ENCODE measurements at regions not wholly inside any gene's neighbourhood (a gene's known extent, or its start where the extent isn't known, plus 50 kb on each side); places are given as distances from the start of the nearest gene placed in this dataset.

DNA sequence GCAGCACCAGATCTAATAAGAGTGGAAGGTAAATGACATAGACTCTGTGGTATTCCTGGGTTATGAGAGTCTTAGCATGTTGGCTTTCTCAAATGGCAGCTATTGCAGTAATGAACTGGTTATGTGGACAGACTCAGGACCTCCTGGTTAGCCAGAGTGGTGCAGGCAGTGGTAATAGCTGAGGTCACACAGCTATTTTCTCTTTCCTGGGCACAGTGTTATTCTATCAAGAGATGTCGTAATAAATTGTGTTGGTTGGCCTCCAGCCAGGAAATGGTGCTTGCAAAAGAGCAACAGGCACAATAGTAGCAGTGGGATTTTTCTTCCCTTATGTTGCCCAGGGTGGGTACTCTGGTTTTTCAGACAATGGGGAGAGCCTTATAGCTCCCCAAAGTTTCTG, 279.2 kb upstream of the FGF16 start:
- intact Hi-C loops (cut with DNase I; ENCODE audit: low total_unique reads): no loop called here
- H3K27me3 ChIP-seq: no peaks in the 10 kb centered on the region
- 50% methylated on average over 1 of the region's 1 CpG; no CpG with 5 or more reads in 1 of the 2 donors for WGBS, 2 donors
- no peak overlapping the region for H3K4me3 ChIP-seq
- DNase-seq: no peak
- H3K4me1 ChIP-seq: no peaks in the 10 kb centered on the region
- no peak overlapping the region for H3K27ac ChIP-seq
- no peaks in the 10 kb centered on the region for H3K36me3 ChIP-seq (ENCODE audit: low read depth, missing control alignments)
- no peaks in the 10 kb centered on the region for H3K9me3 ChIP-seq
- TF ChIP-seq POLR2A (IDR thresholded peaks at IDR 0.05): no peak
- TF ChIP-seq, protein P1, sequence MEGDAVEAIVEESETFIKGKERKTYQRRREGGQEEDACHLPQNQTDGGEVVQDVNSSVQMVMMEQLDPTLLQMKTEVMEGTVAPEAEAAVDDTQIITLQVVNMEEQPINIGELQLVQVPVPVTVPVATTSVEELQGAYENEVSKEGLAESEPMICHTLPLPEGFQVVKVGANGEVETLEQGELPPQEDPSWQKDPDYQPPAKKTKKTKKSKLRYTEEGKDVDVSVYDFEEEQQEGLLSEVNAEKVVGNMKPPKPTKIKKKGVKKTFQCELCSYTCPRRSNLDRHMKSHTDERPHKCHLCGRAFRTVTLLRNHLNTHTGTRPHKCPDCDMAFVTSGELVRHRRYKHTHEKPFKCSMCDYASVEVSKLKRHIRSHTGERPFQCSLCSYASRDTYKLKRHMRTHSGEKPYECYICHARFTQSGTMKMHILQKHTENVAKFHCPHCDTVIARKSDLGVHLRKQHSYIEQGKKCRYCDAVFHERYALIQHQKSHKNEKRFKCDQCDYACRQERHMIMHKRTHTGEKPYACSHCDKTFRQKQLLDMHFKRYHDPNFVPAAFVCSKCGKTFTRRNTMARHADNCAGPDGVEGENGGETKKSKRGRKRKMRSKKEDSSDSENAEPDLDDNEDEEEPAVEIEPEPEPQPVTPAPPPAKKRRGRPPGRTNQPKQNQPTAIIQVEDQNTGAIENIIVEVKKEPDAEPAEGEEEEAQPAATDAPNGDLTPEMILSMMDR (IDR thresholded peaks at IDR 0.05): no peak

DNA sequence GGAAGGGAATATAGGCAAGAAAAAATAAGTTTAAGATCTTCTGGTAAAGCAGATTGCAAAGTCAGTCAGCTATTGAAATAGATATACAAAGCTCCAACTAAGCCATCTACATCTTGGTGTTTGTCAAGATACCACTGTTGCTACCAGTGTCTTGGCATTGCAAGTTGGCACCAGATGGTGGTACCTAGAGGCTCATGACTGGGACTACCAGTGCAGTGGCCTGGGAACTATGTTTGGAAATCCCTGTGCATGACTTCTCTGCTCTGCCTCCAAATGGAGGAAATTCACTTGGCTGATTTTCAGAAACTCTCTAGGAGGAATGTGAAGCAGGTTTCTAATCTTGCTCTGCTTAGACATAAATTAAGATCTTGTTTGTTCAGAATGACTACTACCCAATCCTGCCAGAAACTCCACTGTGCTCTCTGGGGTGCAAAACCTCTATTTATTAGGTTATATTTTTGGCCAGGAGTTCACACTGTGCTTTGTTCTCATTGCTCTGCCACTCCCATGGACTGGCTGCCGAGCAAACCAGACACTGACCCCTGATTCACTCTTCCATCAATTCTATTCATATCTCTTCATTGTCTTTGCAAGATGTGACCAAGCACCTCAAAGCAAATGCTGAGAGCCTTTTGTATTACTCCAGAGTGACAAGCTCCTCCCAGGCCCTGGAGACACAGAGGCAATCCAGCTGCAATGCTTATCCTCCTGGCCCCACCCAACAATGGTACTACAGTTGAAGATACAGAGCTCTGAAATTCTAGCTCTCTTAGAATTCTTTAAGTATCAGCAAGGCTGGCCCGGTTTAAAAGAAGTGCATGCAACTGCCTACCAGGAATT, 272.3 kb upstream of the FGF16 start:
- H3K27ac ChIP-seq: no peak overlapping the region
- H3K4me3 ChIP-seq: no peak overlapping the region
- no peaks in the 10 kb centered on the region for H3K9me3 ChIP-seq
- 40 to 55% methylated on average over 1 to 2 of the region's 2 CpGs for WGBS, 2 donors
- DNase-seq: no peak
- intact Hi-C loops (cut with DNase I; ENCODE audit: low total_unique reads): no loop called here
- no peaks in the 10 kb centered on the region for H3K36me3 ChIP-seq (ENCODE audit: low read depth, missing control alignments)
- H3K4me1 ChIP-seq: no peaks in the 10 kb centered on the region
- TF ChIP-seq, protein P1 (IDR thresholded peaks at IDR 0.05): no peak
- no peak for TF ChIP-seq POLR2A (IDR thresholded peaks at IDR 0.05)
- H3K27me3 ChIP-seq: no peaks in the 10 kb centered on the region

DNA sequence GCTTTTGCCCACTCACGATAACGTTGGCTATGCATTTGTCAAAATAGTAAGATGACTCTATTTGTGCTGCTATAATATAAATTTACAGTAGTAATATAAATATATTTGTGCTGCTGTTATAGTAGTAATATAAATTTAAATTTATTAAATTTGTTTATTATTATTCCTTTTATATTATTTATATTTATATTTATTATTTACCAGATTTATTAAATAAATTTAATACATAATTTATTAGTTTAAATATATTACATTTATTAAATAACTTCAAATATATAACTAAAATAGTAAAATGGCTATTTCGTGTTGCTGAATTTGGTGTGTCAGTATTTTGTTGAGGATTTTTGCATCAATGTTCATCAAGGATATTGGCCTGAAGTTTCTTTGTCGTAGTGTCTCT, 246.5 kb upstream of the FGF16 start:
- no peaks in the 10 kb centered on the region for H3K9me3 ChIP-seq
- intact Hi-C loops (cut with DNase I; ENCODE audit: low total_unique reads): no loop called here
- WGBS, 2 donors: 71 to 74% methylated on average over 4 of the region's 4 CpGs

DNA sequence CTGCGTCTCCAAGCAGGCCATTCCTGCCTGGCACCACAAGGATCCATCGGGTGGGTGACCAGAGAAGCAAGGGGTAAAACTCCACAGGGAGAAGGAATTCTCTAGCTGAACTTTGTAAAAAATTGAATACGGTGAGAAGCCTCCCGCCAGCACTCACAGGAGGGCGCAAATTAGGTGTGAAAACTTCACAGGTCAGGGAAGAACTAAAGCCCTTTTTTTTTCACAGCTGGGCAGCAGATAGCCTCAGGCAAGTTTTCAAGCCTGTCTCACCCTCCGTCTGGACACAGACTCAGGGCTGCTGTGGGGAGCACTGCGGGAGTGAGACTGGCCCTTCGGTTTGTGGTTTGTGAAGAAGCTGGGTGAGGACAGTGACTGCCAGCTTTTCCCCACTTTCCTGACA, 224.1 kb upstream of the FGF16 start:
- no peaks in the 10 kb centered on the region for H3K27me3 ChIP-seq
- no peak overlapping the region for H3K27ac ChIP-seq
- DNase-seq: no peak
- H3K9me3 ChIP-seq: no peaks in the 10 kb centered on the region
- WGBS, 2 donors: 21 to 60% methylated on average over 1 to 8 of the region's 8 CpGs
- intact Hi-C loops (cut with DNase I; ENCODE audit: low total_unique reads): no loop called here
- H3K4me1 ChIP-seq: no peaks in the 10 kb centered on the region
- H3K36me3 ChIP-seq (ENCODE audit: low read depth, missing control alignments): no peaks in the 10 kb centered on the region
- no peak for TF ChIP-seq POLR2A (IDR thresholded peaks at IDR 0.05)
- TF ChIP-seq, protein P1 (IDR thresholded peaks at IDR 0.05): no peak
- no peak overlapping the region for H3K4me3 ChIP-seq

More for the DNA sequence above, 246.5 kb upstream of the FGF16 start:
- Histone ChIP-seq H3K27me3 (no peaks in the 10 kb centered on the region), H3K36me3 (ENCODE audit: low read depth, missing control alignments) (no peaks in the 10 kb centered on the region), H3K4me1 (no peaks in the 10 kb centered on the region), H3K27ac (no peak overlapping the region), H3K4me3 (no peak overlapping the region)
- TF ChIP-seq, protein P1 (IDR thresholded peaks at IDR 0.05): no peak
- no peak for TF ChIP-seq POLR2A (IDR thresholded peaks at IDR 0.05)
- DNase-seq: no peak

DNA sequence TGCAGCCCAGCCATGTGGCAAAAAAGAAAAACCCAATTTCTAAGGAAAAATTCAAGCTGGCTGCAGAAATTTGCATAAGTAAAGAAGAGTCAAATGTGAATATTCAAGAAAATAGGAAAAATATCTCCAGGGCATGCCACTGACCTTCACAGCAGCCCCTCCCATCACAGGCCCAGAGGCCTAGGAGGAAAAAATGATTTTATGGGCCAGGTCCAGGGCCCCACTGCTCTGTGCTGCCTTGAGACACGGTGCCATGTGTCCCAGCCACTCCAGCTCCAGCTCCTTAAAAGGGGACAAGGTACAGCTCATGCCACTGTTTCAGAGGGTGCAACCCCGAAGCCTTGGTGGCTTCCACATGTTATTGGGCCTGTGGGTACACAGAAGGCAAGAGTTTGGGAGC, 182.7 kb upstream of the FGF16 start:
- TF ChIP-seq, protein P1 (IDR thresholded peaks at IDR 0.05): no peak
- TF ChIP-seq POLR2A (IDR thresholded peaks at IDR 0.05): no peak
- Histone ChIP-seq H3K36me3 (ENCODE audit: low read depth, missing control alignments) (no peaks in the 10 kb centered on the region), H3K27ac (no peak overlapping the region), H3K4me1 (no peaks in the 10 kb centered on the region), H3K9me3 (no peaks in the 10 kb centered on the region), H3K4me3 (no peak overlapping the region), H3K27me3 (no peaks in the 10 kb centered on the region)
- WGBS, 2 donors: 46% methylated on average over 2 of the region's 2 CpGs; no CpG with 5 or more reads in 1 of the 2 donors
- no peak for DNase-seq
- intact Hi-C loops (cut with DNase I; ENCODE audit: low total_unique reads): no loop called here

All from testis (tissue), 2 donors.